ENCODE measurements at regions not wholly inside any gene's neighbourhood (a gene's known extent, or its start where the extent isn't known, plus 50 kb on each side); places are given as distances from the start of the nearest gene placed in this dataset.

DNA sequence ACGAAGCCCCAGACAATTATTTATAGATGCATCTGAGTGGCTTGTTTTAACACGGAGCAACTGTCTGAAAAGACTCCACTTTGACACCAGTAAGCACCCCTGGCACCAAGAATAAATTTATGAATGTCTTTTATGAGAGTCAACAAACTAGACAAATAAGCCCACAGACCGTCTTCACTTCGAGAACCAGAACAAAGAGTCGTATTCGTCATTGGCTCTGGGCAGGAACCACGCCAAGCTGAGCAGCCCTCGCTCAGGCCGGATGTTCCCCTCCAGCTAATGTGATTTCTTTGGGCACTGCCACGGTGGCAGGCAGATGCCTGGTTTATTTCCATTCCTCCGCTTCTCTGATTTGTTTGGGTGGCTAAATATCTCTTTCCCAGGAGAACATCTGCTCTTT is 91.9 kb upstream of the STC2 start:
- TF ChIP-seq YY1 (tag by site-specific recombination; IDR thresholded peaks at IDR 0.05) = no peak
- TF ChIP-seq, protein P1, sequence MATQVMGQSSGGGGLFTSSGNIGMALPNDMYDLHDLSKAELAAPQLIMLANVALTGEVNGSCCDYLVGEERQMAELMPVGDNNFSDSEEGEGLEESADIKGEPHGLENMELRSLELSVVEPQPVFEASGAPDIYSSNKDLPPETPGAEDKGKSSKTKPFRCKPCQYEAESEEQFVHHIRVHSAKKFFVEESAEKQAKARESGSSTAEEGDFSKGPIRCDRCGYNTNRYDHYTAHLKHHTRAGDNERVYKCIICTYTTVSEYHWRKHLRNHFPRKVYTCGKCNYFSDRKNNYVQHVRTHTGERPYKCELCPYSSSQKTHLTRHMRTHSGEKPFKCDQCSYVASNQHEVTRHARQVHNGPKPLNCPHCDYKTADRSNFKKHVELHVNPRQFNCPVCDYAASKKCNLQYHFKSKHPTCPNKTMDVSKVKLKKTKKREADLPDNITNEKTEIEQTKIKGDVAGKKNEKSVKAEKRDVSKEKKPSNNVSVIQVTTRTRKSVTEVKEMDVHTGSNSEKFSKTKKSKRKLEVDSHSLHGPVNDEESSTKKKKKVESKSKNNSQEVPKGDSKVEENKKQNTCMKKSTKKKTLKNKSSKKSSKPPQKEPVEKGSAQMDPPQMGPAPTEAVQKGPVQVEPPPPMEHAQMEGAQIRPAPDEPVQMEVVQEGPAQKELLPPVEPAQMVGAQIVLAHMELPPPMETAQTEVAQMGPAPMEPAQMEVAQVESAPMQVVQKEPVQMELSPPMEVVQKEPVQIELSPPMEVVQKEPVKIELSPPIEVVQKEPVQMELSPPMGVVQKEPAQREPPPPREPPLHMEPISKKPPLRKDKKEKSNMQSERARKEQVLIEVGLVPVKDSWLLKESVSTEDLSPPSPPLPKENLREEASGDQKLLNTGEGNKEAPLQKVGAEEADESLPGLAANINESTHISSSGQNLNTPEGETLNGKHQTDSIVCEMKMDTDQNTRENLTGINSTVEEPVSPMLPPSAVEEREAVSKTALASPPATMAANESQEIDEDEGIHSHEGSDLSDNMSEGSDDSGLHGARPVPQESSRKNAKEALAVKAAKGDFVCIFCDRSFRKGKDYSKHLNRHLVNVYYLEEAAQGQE (tag by site-specific recombination; IDR thresholded peaks at IDR 0.05) = no peak
- no peak for TF ChIP-seq ZNF747 (tag by site-specific recombination; IDR thresholded peaks at IDR 0.05)
- no peak for TF ChIP-seq IKZF3 (tag by site-specific recombination; IDR thresholded peaks at IDR 0.05)
- no peak for TF ChIP-seq ZNF138 (tag by site-specific recombination; IDR thresholded peaks at IDR 0.05; ENCODE audit: borderline replicate concordance)
- TF ChIP-seq ZBTB8A (tag by site-specific recombination; IDR thresholded peaks at IDR 0.05) = no peak
- no peak for TF ChIP-seq ZBTB7A (tag by site-specific recombination; IDR thresholded peaks at IDR 0.05; ENCODE audit: low read depth)
- no peak for TF ChIP-seq SP3 (tag by site-specific recombination; IDR thresholded peaks at IDR 0.05)
- no peak for TF ChIP-seq GLIS2 (tag by site-specific recombination; IDR thresholded peaks at IDR 0.05)
- TF ChIP-seq, protein P2, sequence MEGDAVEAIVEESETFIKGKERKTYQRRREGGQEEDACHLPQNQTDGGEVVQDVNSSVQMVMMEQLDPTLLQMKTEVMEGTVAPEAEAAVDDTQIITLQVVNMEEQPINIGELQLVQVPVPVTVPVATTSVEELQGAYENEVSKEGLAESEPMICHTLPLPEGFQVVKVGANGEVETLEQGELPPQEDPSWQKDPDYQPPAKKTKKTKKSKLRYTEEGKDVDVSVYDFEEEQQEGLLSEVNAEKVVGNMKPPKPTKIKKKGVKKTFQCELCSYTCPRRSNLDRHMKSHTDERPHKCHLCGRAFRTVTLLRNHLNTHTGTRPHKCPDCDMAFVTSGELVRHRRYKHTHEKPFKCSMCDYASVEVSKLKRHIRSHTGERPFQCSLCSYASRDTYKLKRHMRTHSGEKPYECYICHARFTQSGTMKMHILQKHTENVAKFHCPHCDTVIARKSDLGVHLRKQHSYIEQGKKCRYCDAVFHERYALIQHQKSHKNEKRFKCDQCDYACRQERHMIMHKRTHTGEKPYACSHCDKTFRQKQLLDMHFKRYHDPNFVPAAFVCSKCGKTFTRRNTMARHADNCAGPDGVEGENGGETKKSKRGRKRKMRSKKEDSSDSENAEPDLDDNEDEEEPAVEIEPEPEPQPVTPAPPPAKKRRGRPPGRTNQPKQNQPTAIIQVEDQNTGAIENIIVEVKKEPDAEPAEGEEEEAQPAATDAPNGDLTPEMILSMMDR (tag by site-specific recombination; IDR thresholded peaks at IDR 0.05) = no peak
- no peak for TF ChIP-seq SP7 (tag by site-specific recombination; IDR thresholded peaks at IDR 0.05)
